GM21723 (cell line): ENCODE measurements at regions not wholly inside any gene's neighbourhood (a gene's known extent, or its start where the extent isn't known, plus 50 kb on each side); places are given as distances from the start of the nearest gene placed in this dataset.
"Not testable (repeated sequence)": the region's sequence is repeated elsewhere in the genome, so short reads cannot be mapped to it uniquely, and the experiment has no call there.

Source experiments
- ATAC-seq: cut with Tn5 transposase; IDR thresholded peaks from one replicate; pipeline ENCODE4 v1.9.1; 2021; ENCODE audit warnings: mild to moderate bottlenecking, moderate library complexity; ENCODE audit not compliant: unreplicated experiment

DNA sequence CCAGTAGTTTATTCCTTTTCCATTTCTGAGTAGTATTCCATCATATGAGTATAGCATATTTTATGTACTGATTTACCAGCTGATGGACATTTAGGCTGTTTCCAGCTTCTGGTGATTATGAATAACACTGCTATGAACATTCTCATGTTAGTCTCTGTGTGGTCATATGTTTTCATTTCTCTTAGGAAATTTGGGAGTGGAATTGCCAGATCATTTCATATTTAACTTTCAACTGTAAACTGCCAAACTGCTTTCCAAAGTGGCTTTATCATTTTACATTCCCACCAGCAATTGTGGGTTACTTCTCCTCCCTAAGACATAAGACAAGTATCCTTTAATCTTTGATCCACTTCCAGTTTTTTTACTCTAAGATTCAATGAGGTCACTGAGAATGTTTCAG, 85.7 kb upstream of the RALGPS2 start:
- no peak for ATAC-seq

DNA sequence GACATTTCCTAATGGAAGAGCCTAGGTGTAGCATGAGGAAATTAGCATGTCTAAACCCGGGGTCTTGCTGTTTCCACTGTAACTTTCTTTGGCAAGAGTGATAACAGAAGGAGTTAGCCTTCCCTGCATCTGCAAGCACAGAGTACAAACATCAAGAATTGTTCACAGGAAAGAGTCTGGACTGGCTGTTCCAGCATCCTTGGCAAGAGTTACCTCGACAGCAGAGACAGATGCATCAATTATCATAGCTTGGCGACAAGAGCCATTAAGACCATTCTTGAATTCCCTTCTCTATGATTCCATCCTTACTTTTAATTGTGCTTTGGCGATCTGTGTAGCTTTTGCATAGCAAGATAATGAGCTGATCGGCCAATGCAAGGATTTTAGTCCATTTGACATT, 82.8 kb upstream of the RALGPS2 start:
- no peak for ATAC-seq

DNA sequence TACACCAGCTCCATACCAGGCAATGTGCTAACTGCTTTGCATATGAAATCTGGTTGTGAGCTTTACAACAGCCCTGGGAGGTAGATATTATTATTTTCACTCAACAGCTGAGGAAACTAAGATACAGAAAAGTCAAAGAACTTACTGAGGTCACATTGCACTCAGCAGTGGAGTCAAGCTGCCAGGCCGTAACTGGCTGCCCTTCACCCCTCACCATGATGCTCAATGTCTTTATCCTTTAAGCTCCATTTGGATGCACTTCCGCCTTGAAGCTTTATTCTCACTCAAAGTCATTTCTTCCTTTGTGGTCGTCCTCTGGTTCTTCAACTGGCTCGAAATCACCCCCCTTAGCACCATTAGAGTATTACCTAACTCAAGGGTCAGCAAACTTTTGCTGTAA, 81.7 kb upstream of the RALGPS2 start:
- no peak for ATAC-seq

DNA sequence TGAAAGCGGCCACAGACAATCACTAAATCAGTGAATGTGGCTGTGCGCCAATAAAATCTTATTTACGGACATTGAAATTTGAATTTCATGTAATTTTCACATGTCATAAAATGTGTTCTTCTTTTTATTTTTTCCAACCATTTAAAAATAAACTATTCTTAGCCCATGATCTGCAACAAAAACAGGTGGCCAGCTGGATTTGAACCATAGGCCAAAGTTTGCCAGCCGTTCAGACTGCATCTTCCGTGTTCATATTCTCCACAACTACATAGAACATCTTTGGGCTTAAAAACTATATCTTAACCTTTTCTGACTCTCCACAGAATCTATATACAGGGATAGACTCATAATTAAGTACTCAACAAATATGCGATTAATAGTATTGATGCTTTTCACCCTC, 81.2 kb upstream of the RALGPS2 start:
- no peak for ATAC-seq

- no peak for ATAC-seq
These were observed 80.5 kb upstream of the RALGPS2 start for GRCh38 chr1:178644308-178645120.

DNA sequence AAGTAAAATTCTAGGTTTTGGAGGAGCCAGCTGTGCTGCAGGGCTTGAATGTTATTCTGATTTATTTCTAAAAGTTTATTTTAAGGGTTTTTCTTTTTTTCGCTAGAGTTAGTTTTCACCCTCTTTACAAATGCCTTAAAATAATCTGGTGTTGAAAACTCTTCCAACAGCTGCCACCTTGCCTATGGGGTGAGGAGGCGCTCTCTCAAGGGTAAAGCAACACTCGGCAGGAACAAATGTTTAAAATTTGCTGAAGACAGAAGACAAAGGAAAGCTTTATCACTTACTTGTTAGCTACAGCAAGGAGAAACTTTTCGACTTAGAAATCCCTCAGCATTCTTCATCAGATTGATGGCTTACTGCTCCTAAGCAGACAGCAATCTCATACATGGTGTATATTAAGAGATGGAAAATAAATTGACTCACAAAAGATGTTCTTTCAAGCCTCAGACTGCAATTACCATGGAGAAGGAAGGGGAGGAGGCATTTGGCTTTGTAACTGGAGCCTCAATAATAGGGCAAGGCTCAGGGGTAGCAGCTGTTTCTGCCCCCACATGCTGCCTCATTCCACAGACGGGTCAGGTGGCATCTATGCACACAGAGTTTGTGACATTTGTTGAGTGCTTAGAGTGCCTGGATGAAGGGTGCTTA, 79.8 kb upstream of the RALGPS2 start:
- ATAC-seq, result no peak

GRCh38 chr1:178645808-178646200, 79.2 kb upstream of the RALGPS2 start:
- no peak for ATAC-seq

GRCh38 chr1:178646821-178647220, 78.2 kb upstream of the RALGPS2 start:
- ATAC-seq, result no peak

GRCh38 chr1:178648151-178648550, 76.9 kb upstream of the RALGPS2 start:
- no peak for ATAC-seq

- no peak for ATAC-seq
These were observed 75.3 kb upstream of the RALGPS2 start for GRCh38 chr1:178649582-178650350.

GRCh38 chr1:178650934-178651511, 74.0 kb upstream of the RALGPS2 start:
- ATAC-seq, result no peak

DNA sequence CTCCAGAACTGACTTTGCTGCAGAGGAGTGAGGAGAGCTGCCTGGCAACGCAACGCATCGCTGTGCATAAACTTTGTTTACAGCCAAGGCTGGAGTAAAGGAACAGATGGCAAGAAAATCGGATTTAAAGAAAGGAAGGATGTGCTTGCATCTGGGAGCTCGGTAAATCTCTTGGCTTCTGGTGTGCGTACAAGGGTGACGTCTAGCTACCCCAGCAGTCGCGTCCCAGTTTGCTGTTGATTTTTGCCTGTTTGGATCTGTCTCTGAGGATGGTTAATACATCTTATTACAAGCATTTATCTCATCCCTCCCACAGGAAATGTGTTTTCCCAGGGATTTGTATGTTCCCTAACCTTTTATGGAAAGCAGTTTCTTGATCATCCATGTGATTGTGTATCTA, 73.3 kb upstream of the RALGPS2 start:
- no peak for ATAC-seq

- ATAC-seq, result no peak
These were observed 72.2 kb upstream of the RALGPS2 start for GRCh38 chr1:178652506-178653490.

- ATAC-seq, result peak; percentile 77
These were observed 65.2 kb upstream of the RALGPS2 start for GRCh38 chr1:178659789-178660208.

- ATAC-seq, result no peak
These were observed 64.6 kb upstream of the RALGPS2 start for GRCh38 chr1:178660461-178660860.

DNA sequence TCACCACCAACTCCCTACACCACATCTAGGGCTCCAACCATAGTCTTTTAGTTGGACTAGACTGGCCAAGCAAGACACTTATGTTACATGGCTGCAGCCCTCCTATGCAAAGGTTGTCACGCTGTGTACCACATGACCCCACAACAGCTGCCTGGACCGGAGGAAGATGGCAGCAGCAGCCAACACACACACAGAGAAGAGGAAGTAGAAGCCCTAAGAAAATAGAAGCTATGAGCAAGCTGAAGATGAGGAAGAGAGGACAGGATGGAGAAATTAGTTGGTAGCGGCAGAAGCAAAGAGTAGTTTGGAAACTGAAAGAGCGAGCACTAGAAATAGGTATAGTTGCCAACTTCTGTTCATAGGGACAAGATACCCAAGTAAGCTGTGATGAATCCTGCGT, 60.8 kb upstream of the RALGPS2 start:
- ATAC-seq, result peak; percentile 72

- no peak for ATAC-seq
These were observed 59.5 kb upstream of the RALGPS2 start for GRCh38 chr1:178665579-178665978.

DNA sequence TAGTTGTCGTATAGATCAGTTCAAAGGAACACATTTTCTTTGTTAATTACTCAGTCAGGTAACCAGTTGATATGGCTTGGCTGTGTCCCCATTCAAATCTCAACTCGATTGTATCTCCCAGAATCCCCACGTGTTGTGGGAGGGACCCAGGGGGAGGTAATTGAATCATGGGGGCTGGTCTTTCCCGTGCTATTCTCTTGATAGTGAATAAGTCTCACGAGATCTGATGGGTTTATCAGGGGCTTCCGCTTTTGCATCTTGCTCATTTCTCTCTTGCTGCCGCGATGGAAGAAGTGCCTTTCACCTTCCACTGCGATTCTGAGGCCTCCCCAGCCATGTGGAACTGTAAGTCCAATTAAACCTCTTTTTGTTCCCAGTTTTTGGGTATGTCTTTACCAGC, 58.2 kb upstream of the RALGPS2 start:
- not testable (repeated sequence) for ATAC-seq

DNA sequence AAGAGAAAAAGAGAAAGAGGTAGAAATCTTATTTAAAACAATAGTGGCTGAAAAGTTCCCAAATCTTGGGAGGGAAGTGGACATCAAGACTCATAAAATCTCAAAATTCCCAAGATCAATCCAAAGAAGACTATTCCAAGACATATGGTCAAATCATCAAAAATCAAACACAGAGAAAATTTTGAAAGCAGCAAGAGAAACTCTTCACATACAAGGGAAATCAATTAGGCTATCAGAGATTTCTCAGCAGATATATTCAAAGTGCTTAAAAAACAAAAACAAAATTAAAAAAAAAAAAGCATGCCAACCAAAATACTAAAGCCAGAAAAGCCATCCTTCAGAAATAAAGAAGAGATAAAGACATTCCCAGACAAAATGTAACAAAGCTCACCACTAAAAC, 52.6 kb upstream of the RALGPS2 start:
- no peak for ATAC-seq

- ATAC-seq, result not testable (repeated sequence)
These were observed 50.5 kb upstream of the RALGPS2 start for GRCh38 chr1:178674559-178674958.
